Tibial nerve (tissue), 4 donors: ENCODE measurements at regions not wholly inside any gene's neighbourhood (a gene's known extent, or its start where the extent isn't known, plus 50 kb on each side); places are given as distances from the start of the nearest gene placed in this dataset.

Source experiments
- EP300 ChIP-seq, 2 donors: sonication (generic); formaldehyde crosslinking; IDR thresholded peaks; one replicate each; pipeline ENCODE4 v1.6.1; 2017; ENCODE audit warnings: antibody characterized with exemption in 2 of 2, mild to moderate bottlenecking in 1 of 2
- POLR2A ChIP-seq, 2 donors: fragments of 450-650 bp; IDR thresholded peaks; one replicate each; pipeline ENCODE4 v1.6.1; 2017; ENCODE audit warnings: antibody characterized with exemption in 2 of 2, mild to moderate bottlenecking in 2 of 2, moderate library complexity in 2 of 2
- TF ChIP-seq, protein P1 (sequence below), 5 experiments: fragments of 200-600 bp in 3 of 5; fragments of 450-650 bp in 2 of 5; sonication (generic) in 3 of 5; IDR thresholded peaks; one replicate each; pipeline ENCODE4 v1.5.1; 2016 to 2019; ENCODE audit warnings: antibody characterized with exemption in 5 of 5, mild to moderate bottlenecking in 3 of 5, moderate library complexity in 2 of 5

DNA sequence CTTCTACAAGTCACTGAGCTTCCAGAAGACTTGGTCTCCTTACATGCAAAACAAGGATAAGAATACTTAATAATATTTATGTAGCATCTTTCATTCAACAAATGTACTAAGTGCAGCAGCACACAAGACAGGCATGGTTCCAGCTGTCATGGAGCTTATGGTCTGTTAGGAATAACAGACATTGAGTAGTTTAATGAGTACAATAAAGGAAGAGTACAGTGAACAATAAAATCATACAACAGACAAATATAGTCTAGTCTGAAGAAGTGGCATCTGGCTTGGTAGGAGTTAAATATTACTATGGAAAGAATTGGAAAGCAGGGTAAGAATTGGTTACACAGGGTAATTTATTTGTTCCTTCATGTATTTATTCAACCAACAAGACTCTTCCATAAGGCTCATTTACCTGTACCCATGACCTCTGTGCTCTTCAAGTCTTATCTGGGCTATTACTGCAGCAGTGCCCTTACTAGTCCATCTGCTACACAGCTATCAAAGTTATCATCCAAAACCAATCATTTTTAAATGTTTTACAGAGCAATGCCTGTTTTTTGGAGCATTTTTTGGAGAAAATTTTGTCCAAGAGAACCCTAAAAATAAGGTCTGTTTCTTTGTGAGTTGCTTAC, 101.1 kb upstream of the RPL34 start:
- TF ChIP-seq, protein P1, sequence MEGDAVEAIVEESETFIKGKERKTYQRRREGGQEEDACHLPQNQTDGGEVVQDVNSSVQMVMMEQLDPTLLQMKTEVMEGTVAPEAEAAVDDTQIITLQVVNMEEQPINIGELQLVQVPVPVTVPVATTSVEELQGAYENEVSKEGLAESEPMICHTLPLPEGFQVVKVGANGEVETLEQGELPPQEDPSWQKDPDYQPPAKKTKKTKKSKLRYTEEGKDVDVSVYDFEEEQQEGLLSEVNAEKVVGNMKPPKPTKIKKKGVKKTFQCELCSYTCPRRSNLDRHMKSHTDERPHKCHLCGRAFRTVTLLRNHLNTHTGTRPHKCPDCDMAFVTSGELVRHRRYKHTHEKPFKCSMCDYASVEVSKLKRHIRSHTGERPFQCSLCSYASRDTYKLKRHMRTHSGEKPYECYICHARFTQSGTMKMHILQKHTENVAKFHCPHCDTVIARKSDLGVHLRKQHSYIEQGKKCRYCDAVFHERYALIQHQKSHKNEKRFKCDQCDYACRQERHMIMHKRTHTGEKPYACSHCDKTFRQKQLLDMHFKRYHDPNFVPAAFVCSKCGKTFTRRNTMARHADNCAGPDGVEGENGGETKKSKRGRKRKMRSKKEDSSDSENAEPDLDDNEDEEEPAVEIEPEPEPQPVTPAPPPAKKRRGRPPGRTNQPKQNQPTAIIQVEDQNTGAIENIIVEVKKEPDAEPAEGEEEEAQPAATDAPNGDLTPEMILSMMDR (IDR thresholded peaks at IDR 0.05), result no peak
- no peak for TF ChIP-seq POLR2A (IDR thresholded peaks at IDR 0.05)
- no peak for TF ChIP-seq EP300 (IDR thresholded peaks at IDR 0.05)
